ENCODE measurements at regions not wholly inside any gene's neighbourhood (a gene's known extent, or its start where the extent isn't known, plus 50 kb on each side); places are given as distances from the start of the nearest gene placed in this dataset.
"Not testable (repeated sequence)": the region's sequence is repeated elsewhere in the genome, so short reads cannot be mapped to it uniquely, and the experiment has no call there.

DNA sequence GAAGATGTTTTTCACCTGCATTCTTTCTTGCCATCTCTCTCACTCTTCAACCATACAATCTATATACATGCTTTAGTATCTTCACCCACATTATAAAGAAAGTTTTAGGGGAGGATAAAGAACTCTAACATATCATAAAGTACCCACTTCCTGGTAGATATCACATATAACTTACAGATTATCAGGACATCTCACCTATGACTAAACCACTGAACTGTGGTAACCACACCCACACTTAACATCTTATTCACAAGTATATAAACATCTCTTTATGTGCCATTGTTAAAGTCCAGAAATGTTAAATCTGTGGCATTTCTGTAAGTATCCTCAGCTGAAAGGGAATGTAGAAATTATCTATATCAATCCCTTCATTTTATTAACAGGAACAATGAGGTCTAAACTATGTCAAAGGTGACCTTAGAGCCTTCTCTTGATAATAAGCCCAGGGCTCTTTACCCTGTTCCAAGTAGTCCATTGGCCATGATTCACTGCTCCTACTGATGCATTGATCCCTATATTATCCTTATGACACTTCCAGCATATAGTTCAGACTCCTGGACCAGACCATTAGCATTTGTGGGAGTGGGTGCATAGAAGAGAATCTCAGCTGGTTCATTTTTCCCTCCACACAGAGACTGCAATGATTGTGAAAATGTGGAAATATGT, 182.4 kb downstream of the SUCLG1 start:
- DNase-seq, result no peak
- no peak for TF ChIP-seq POLR2A (IDR thresholded peaks at IDR 0.05; ENCODE audit: low read length)
- TF ChIP-seq GATA1 (IDR thresholded peaks at IDR 0.05; ENCODE audit: low read depth, low read length), result no peak

DNA sequence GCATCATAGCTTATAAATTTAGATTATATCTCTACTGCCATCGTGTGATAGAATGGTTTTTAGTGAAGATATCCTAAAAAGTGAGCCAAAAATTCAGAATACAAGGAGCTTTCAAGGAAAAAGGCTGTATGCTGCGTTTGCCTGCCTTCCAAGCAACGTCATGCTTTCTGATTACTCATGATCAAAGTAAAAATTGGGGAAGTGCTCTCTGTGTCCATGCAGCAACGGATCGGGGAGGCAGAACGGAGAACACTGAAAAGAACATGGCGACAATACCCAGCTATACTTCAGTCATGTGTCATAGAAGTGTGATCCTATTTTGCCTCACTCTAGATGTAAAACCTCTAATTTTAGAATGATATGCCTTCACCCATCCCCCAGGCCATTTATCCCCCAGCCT, 185.7 kb downstream of the SUCLG1 start:
- no peak for TF ChIP-seq GATA1 (IDR thresholded peaks at IDR 0.05; ENCODE audit: low read depth, low read length)
- TF ChIP-seq POLR2A (IDR thresholded peaks at IDR 0.05; ENCODE audit: low read length), result no peak

DNA sequence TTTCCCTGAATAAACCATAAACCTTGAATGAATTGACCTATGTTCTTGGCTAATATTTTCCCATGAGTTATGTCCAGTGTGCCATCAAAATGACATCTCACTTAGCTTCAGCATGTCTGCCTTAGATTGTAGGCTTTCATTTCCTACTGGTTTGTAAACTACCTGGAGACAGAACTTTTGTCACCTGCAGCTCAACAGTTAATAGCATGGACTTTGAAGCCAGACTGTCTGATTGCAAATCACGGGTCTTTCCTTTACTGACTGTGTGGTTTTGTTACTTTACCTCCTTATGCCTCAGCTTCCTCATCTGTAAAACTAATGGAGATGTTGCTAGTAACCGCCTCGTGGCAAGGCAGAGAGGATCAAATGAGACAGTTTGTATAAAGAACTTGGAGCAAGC, 187.1 kb downstream of the SUCLG1 start:
- DNase-seq, result no peak
- TF ChIP-seq GATA1 (IDR thresholded peaks at IDR 0.05; ENCODE audit: low read depth, low read length) (no peak), POLR2A (IDR thresholded peaks at IDR 0.05; ENCODE audit: low read length) (no peak)

More for the DNA sequence above, 185.7 kb downstream of the SUCLG1 start:
- no peak for DNase-seq

DNA sequence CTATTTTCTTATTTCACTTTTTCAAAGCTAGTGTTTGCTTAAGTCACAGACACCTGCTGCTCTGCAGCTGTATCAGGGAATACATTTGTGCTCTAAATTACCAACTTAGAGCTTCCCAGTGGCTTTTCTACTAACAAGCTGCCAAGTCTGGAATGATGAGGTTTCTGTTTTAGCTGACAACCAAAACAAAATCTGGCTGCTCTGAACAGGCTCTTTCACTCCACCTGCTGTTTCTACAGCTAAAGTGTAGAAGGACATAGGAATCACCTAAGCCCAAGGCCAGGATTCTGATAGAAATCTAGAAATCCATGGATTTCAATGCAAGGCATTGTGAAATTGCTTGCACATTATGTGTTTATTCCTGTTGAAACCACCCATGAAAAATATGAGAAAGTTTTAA, 201.2 kb downstream of the SUCLG1 start:
- TF ChIP-seq POLR2A (IDR thresholded peaks at IDR 0.05; ENCODE audit: low read length) (no peak), GATA1 (IDR thresholded peaks at IDR 0.05; ENCODE audit: low read depth, low read length) (no peak)
- DNase-seq, result no peak

DNA sequence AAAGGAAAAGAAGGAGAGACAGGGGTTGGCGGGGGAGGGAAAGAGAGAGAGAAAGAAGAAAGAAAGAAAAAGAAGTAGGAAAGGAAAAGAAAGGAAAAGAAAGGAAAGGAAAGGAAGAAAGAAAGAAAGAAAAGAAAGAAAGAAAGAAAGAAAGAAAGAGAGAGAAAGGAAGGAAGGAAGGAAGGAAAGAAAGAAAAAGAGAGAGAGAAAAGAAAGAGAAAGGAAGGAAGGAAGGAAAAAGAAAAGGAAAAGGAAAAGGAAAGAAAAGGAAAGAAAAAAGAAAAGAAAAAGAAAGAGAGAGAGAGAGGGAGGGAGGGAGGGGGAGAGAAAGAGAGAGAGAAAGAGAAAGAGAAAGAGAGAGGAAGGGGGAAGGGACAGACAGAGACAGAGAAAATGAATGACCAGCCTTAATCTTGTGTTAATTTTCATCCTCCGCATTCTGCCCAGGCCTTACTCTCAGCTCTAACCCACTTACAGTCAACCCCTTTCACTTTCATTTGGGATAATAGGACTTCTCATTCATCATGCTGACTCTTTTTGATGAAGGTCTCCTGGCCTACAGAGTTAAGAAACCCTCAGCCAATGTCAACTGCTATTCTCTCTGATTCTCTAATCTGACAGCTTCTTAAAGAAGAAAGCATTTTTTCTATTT, 207.3 kb downstream of the SUCLG1 start:
- no peak for DNase-seq
- no peak for TF ChIP-seq POLR2A (IDR thresholded peaks at IDR 0.05; ENCODE audit: low read length)
- no peak for TF ChIP-seq GATA1 (IDR thresholded peaks at IDR 0.05; ENCODE audit: low read depth, low read length)

DNA sequence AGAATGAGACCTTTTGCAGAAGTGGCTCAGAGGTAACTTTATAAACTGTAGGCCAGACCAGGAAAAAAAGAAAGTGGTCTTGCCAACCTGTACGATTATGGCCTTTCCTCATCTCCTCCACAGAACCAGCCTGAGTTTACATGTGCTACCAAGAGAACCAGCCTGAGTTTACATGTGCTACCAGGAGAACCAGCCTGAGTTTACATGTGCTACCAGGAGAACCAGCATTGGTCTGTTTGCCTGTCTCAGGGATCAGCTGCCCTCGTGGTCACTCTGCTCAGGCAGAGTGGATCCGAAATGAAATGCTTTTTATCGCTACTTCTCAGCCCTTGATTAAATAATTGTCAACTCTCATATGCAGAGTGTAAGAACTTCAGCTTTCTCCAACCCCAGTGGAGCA, 209.9 kb downstream of the SUCLG1 start:
- TF ChIP-seq GATA1 (IDR thresholded peaks at IDR 0.05; ENCODE audit: low read depth, low read length) (no peak), POLR2A (IDR thresholded peaks at IDR 0.05; ENCODE audit: low read length) (no peak)
- no peak for DNase-seq

DNA sequence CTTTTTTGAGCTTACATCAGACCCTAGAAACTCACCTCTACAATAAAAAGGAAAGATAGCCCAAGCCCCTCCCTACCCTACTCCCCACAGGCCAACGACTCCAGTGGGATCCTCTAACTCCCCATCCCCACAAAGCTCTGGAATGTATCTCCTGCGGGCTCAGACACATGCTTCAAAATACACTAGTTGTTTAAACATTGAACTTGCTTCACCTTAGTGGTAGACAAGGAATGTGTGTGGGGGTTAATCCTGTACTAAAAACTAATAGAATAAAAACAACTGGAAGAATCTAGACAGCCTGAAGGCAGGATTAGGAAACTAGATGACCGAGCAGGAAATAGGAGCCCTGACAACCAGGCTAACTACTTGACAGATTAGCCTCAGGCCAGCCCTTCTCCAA, 211.5 kb downstream of the SUCLG1 start:
- DNase-seq, result no peak
- TF ChIP-seq POLR2A (IDR thresholded peaks at IDR 0.05; ENCODE audit: low read length), result no peak

DNA sequence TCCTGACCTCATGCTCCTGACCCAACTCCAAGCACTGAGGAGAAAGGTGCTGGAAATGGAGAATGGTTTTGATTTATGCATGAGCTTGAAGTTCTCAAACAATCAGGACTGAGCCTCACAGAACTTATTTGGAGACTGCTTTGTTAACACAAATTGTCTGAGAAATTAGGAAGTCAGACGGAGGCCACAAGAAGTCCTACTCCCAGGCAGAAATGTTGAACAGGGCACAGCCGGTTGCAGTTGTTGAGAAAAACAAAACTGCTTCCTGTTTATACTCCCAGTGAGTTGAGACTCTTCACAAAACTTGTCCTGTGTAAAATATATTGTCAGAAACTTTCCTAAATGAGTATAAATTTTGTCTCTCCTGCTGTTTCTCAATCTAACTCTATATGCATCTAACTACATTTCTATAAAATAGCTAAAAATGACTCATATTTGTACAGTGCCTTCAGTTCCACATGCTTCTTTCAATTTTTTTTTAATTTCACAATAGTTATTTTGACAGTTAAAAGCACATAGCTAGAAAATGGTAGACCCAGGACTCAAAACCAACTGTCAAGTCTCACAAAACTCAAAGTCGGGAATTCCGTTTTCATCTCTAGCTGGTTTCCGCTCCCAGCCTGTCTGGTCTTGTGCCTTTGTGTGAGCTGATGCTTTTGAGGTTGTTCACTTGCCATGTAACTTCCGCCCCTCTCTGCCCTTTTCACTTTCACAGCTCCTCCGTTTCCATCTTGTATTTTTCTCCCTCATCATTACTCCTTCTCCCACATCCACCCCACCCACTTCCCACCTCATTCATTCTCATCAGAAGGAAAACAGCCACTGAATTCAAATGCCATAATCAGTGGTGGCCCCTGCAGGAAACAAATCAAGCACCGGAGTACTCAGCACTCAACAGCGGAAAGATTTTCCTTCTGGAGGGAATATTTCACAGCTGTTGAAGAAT, 215.0 kb downstream of the SUCLG1 start:
- no peak for DNase-seq

DNA sequence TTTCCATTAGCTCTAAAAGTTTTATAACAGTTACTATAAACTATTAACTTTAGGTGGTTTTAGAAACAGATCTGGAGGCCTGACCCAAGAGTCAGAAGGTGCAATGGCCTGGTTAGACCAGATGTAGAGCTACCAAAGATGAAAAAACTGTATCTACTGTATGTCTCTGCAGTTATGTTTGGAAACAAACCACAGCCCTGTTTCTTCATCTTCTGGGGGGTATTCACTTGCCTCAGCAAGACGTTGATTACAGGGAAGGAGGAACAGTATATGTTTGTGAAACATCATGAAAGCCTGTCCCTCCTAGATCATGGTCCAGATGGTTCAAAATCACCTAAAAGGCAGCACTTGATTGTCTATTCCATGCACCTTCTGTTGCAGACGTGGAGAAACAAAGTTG, 220.2 kb downstream of the SUCLG1 start:
- TF ChIP-seq GATA1 (IDR thresholded peaks at IDR 0.05; ENCODE audit: low read depth, low read length) (no peak), POLR2A (IDR thresholded peaks at IDR 0.05; ENCODE audit: low read length) (no peak)
- no peak for DNase-seq

More for the DNA sequence above, 215.0 kb downstream of the SUCLG1 start:
- TF ChIP-seq GATA1 (IDR thresholded peaks at IDR 0.05; ENCODE audit: low read depth, low read length), result no peak
- no peak for TF ChIP-seq POLR2A (IDR thresholded peaks at IDR 0.05; ENCODE audit: low read length)

DNA sequence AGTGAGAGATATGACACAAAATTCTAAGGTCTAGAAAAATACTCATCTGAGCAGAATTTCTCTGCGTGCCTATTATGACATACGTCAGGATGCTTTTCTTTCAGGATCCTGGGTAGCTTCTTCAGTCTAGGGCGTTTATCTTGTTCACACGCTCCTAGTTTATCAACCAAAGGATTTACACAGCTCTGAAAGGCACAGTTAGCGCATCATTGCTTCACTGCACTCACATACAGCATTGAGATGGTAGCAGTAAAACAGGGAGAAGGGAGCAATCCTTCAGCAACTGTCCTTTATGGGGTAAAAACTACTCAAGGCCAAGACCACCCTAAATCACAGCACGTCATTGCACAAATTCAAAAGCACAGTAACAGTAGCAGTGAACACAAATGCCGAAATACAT, 222.8 kb downstream of the SUCLG1 start:
- TF ChIP-seq GATA1 (IDR thresholded peaks at IDR 0.05; ENCODE audit: low read depth, low read length), result no peak
- TF ChIP-seq POLR2A (IDR thresholded peaks at IDR 0.05; ENCODE audit: low read length), result no peak
- no peak for DNase-seq

DNA sequence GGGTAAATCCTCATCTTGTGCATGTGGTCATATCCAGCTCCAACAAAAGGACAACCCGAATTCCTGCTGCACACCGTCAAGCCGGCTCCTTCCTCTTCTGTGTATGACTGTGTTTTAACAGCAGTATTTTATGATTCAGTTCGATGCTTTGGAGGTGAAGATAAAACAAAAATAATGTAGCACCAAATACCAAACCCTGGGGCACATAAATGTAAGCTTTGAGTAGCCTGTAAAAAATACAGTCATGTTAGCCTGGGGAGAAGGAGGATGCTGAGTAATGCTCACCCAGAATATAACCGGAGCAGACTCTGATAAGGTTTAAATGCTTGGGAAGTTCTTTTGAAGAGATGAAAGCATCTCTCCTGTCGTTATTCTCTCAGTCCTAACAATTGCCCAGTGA, 225.0 kb downstream of the SUCLG1 start:
- TF ChIP-seq GATA1 (IDR thresholded peaks at IDR 0.05; ENCODE audit: low read depth, low read length) (no peak), POLR2A (IDR thresholded peaks at IDR 0.05; ENCODE audit: low read length) (no peak)
- DNase-seq, result no peak

DNA sequence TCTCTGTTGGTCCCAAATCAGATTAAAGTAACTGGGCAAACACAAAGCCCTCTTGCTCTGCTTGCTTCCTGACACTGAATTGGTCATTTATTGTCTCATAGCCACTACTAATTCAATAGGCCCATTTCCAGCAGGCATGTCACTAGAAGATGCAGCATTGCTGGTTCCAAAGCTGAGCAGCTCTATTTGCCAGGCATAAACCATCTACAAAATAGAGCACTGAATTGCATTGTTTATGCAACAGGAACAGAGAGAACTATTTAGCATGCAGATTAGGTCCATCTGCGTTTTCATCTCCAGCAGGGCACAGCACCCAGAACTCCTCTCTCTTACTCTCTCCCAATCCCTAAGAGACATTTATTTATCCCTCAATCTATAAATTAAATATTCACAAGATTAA, 227.6 kb downstream of the SUCLG1 start:
- TF ChIP-seq POLR2A (IDR thresholded peaks at IDR 0.05; ENCODE audit: low read length), result no peak
- TF ChIP-seq GATA1 (IDR thresholded peaks at IDR 0.05; ENCODE audit: low read depth, low read length), result no peak
- no peak for DNase-seq

DNA sequence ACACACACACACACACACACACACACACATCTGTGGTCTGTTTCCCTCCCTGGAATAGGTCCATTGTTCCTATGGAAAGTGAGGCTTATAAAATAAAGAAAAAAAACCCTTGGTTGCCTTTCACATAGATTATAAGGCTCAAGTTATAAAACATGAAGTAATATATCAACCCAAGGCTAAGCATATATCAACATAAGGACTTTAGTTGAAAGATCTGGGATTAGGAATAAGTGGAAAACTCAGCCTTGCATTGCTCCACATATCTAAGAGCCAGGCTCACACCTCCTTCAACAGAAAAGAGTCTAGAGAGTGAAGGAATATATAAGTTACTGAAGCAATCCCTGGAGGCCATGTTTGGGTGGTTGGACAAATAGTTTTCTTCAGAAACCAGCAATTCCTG, 235.0 kb downstream of the SUCLG1 start:
- DNase-seq, result no peak
- TF ChIP-seq POLR2A (IDR thresholded peaks at IDR 0.05; ENCODE audit: low read length), result no peak
- no peak for TF ChIP-seq GATA1 (IDR thresholded peaks at IDR 0.05; ENCODE audit: low read depth, low read length)

DNA sequence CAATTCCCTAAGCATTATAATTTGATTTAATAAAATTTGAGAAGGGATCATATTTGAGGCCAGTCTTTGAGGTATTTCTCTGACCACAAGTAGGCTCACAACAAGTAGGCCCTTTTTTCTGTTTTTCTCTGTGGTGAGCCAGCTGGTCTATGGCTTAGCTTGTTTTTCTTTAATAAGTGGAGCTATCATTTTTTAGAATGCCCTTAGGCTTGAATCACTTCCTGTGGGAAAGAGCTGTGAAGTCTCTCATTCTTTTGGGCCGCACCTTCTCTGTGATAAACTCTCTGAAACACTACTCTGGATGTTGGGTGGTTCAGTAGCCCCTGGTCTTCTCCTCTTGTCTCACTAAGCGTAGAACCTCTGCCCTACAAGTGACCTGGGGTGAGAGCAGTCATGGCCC, 235.9 kb downstream of the SUCLG1 start:
- TF ChIP-seq GATA1 (IDR thresholded peaks at IDR 0.05; ENCODE audit: low read depth, low read length), result no peak
- no peak for TF ChIP-seq POLR2A (IDR thresholded peaks at IDR 0.05; ENCODE audit: low read length)
- no peak for DNase-seq

DNA sequence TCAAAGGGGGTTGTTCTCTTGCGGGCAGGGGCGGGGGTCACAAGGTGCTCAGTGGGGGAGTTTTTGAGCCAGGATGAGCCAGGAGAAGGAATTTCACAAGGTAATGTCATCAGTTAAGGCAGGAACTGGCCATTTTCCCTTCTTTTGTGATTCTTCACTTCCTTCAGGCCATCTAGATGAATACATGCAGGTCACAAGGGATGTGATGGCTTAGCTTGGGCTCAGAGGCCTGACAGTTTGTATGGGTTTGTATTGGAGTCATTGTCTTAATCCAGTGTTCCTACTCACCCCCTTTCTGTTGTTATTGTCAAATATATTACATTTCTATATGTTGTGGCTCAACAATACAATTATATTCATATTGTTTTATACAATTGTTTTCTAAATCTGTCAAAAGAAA, 238.0 kb downstream of the SUCLG1 start:
- not testable (repeated sequence) for DNase-seq
